Peyer's patch (tissue), 4 donors: ENCODE measurements at regions not wholly inside any gene's neighbourhood (a gene's known extent, or its start where the extent isn't known, plus 50 kb on each side); places are given as distances from the start of the nearest gene placed in this dataset.

ENCODE experiments used
- CTCF ChIP-seq, 6 experiments: fragments of 450-650 bp in 4 of 6; fragments of 200-600 bp in 2 of 6; sonication (generic) in 1 of 6; IDR thresholded peaks; one replicate each; pipeline ENCODE4 v1.5.1; 2017 to 2019; ENCODE audit warnings: antibody characterized with exemption in 6 of 6, mild to moderate bottlenecking in 3 of 6, moderate library complexity in 1 of 6
- POLR2A ChIP-seq, 2 donors: fragments of 450-650 bp; IDR thresholded peaks; one replicate each; pipeline ENCODE4 v1.5.1; 2017; ENCODE audit warnings: antibody characterized with exemption in 2 of 2, mild to moderate bottlenecking in 2 of 2, moderate library complexity in 2 of 2

GRCh38 chr13:78976696-78977095 lies 317.7 kb upstream of the OBI1 start:
- TF ChIP-seq CTCF (IDR thresholded peaks at IDR 0.05) (no peak), POLR2A (IDR thresholded peaks at IDR 0.05) (no peak)
